OCI-LY1 (cell line): ENCODE measurements at regions not wholly inside any gene's neighbourhood (a gene's known extent, or its start where the extent isn't known, plus 50 kb on each side); places are given as distances from the start of the nearest gene placed in this dataset.

Experiments
- H2AFZ ChIP-seq: fragments of 200-600 bp; sonication (generic), shearing (Covaris generic); 2 replicates; pipeline ENCODE4 v1.6.0; 2014; ENCODE audit warnings: antibody characterized with exemption, mild to moderate bottlenecking, low read length
- H3F3A ChIP-seq: fragments of 200-600 bp; sonication (generic), shearing (Covaris generic); 2 replicates; pipeline ENCODE4 v1.6.0; 2014; ENCODE audit warnings: mild to moderate bottlenecking, antibody characterized with exemption, low read length, moderate library complexity; ENCODE audit not compliant: insufficient read depth
- H3K27ac ChIP-seq: fragments of 200-600 bp; sonication (generic); 2 replicates; pipeline ENCODE4 v1.5.1; 2014; ENCODE audit warnings: low read length, mixed run types, mild to moderate bottlenecking, low read depth; ENCODE audit not compliant: poor library complexity, severe bottlenecking
- H3K27me3 ChIP-seq: fragments of 200-600 bp; sonication (generic); 2 replicates; pipeline ENCODE4 v1.6.0; 2014; ENCODE audit warnings: antibody characterized with exemption, mild to moderate bottlenecking, low read length, moderate library complexity; ENCODE audit not compliant: insufficient read depth
- H3K36me3 ChIP-seq: fragments of 200-600 bp; sonication (generic); 2 replicates; pipeline ENCODE4 v1.6.1; 2014; ENCODE audit warnings: mild to moderate bottlenecking, antibody characterized with exemption, low read length, moderate library complexity, mixed read lengths; ENCODE audit not compliant: insufficient read depth
- H3K4me1 ChIP-seq: fragments of 200-600 bp; sonication (generic); 2 replicates; pipeline ENCODE4 v1.5.1; 2014; ENCODE audit warnings: mild to moderate bottlenecking, low read length, moderate library complexity; ENCODE audit not compliant: insufficient read depth, severe bottlenecking
- H3K4me2 ChIP-seq: fragments of 200-600 bp; sonication (generic), shearing (Covaris generic); 2 replicates; pipeline ENCODE4 v1.6.1; 2014; ENCODE audit warnings: low read length
- H3K4me3 ChIP-seq: fragments of 200-600 bp; sonication (generic); 2 replicates; pipeline ENCODE4 v1.5.1; 2014; ENCODE audit warnings: low read length, low read depth, mild to moderate bottlenecking, mixed read lengths; ENCODE audit not compliant: poor library complexity, severe bottlenecking
- H3K79me2 ChIP-seq: fragments of 200-600 bp; shearing (Covaris generic); 2 replicates; pipeline ENCODE4 v1.6.1; 2016; ENCODE audit warnings: mixed run types, low read length, mixed read lengths; ENCODE audit not compliant: insufficient read depth
- H3K9ac ChIP-seq: fragments of 200-600 bp; sonication (generic), shearing (Covaris generic); 2 replicates; pipeline ENCODE4 v1.6.1; 2014; ENCODE audit warnings: mild to moderate bottlenecking, low read length, mixed read lengths
- H3K9me2 ChIP-seq: fragments of 200-600 bp; sonication (generic), shearing (Covaris generic); 2 replicates; pipeline ENCODE4 v1.6.1; 2014; ENCODE audit warnings: low read depth, mild to moderate bottlenecking, low read length, mixed read lengths
- H3K9me3 ChIP-seq: fragments of 200-600 bp; shearing (Covaris generic); 2 replicates; pipeline ENCODE4 v1.6.1; 2014; ENCODE audit warnings: low read length, mixed read lengths
- H4K20me1 ChIP-seq: fragments of 200-600 bp; sonication (generic), shearing (Covaris generic); 2 replicates; pipeline ENCODE4 v1.6.0; 2016; ENCODE audit warnings: mild to moderate bottlenecking, low read length; ENCODE audit not compliant: insufficient read depth
- EZH2 ChIP-seq: fragments of 200-600 bp; sonication (generic), shearing (Covaris generic); IDR thresholded peaks from 2 replicates; pipeline ENCODE4 v1.8.0; 2017; ENCODE audit warnings: borderline replicate concordance, mixed run types, mild to moderate bottlenecking, antibody characterized with exemption, low read length, moderate library complexity, mixed read lengths
- TF ChIP-seq, protein P1 (sequence below): fragments of 200-600 bp; sonication (generic), shearing (Covaris generic); IDR thresholded peaks from 2 replicates; pipeline ENCODE4 v1.5.1; 2017; ENCODE audit warnings: mild to moderate bottlenecking, antibody characterized with exemption, low read length, moderate library complexity, mixed read lengths

- Histone ChIP-seq H3K4me3 (no peak overlapping the region), H3K9me3 (no peaks in the 10 kb centered on the region), H3F3A (no peaks in the 10 kb centered on the region), H3K36me3 (no peaks in the 10 kb centered on the region), H3K27ac (no peak overlapping the region), H3K27me3 (no peaks in the 10 kb centered on the region), H3K9ac (no peak overlapping the region), H2AFZ (no peak overlapping the region), H3K4me1 (no peaks in the 10 kb centered on the region), H3K9me2 (no peaks in the 10 kb centered on the region), H3K4me2 (no peak overlapping the region), H4K20me1 (no peaks in the 10 kb centered on the region), H3K79me2 (no peaks in the 10 kb centered on the region)
- TF ChIP-seq, protein P1, sequence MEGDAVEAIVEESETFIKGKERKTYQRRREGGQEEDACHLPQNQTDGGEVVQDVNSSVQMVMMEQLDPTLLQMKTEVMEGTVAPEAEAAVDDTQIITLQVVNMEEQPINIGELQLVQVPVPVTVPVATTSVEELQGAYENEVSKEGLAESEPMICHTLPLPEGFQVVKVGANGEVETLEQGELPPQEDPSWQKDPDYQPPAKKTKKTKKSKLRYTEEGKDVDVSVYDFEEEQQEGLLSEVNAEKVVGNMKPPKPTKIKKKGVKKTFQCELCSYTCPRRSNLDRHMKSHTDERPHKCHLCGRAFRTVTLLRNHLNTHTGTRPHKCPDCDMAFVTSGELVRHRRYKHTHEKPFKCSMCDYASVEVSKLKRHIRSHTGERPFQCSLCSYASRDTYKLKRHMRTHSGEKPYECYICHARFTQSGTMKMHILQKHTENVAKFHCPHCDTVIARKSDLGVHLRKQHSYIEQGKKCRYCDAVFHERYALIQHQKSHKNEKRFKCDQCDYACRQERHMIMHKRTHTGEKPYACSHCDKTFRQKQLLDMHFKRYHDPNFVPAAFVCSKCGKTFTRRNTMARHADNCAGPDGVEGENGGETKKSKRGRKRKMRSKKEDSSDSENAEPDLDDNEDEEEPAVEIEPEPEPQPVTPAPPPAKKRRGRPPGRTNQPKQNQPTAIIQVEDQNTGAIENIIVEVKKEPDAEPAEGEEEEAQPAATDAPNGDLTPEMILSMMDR = no peak
- TF ChIP-seq EZH2 = no peak
These were observed 105.0 kb upstream of the FOXF1 start for GRCh38 chr16:86405319-86405718.

- H3K4me2 ChIP-seq = no peak overlapping the region
These were observed 104.3 kb upstream of the FOXF1 start for GRCh38 chr16:86406056-86406455.

DNA sequence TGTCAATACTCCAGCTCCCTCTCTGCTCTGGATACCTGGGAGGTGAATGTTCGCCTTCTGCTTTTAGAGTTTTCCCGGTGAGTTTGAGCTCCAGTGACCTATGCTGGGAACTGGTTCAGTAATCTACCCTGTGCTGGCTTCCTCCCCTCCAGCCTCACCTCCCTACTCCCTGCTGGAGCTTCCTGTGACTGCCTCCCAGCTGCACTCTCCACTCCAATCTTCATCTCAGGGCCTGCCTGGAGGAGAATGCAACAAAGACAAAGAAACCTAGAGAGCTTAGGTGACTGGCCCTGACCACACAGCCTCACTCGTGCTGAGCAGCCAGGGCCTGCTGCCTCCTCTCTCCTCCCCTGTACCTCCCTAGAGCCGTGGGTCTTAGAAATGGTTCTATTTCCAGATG lies 101.6 kb upstream of the FOXF1 start:
- peaks cover 4% of the 10 kb centered on the region; the same call in 1 of the 2 replicates for H3K27me3 ChIP-seq
- no peak overlapping the region for H3K9ac ChIP-seq
- H3K79me2 ChIP-seq = no peaks in the 10 kb centered on the region
- no peak overlapping the region for H2AFZ ChIP-seq
- H3K9me2 ChIP-seq = no peaks in the 10 kb centered on the region
- H3F3A ChIP-seq = no peaks in the 10 kb centered on the region
- H3K27ac ChIP-seq = no peak overlapping the region
- H3K4me3 ChIP-seq = no peak overlapping the region
- no peaks in the 10 kb centered on the region for H3K4me1 ChIP-seq
- H3K36me3 ChIP-seq = no peaks in the 10 kb centered on the region
- no peak overlapping the region for H3K4me2 ChIP-seq
- no peaks in the 10 kb centered on the region for H3K9me3 ChIP-seq
- no peaks in the 10 kb centered on the region for H4K20me1 ChIP-seq
- no peak for TF ChIP-seq EZH2
- TF ChIP-seq, protein P1 = no peak

More at GRCh38 chr16:86406056-86406455, 104.3 kb upstream of the FOXF1 start:
- no peak overlapping the region for H2AFZ ChIP-seq
- H4K20me1 ChIP-seq = no peaks in the 10 kb centered on the region
- H3K4me1 ChIP-seq = no peaks in the 10 kb centered on the region
- H3K4me3 ChIP-seq = no peak overlapping the region
- no peaks in the 10 kb centered on the region for H3K9me3 ChIP-seq
- H3K36me3 ChIP-seq = no peaks in the 10 kb centered on the region
- no peaks in the 10 kb centered on the region for H3K9me2 ChIP-seq
- 0 out of 2 replicates have a peak, but pooled peaks cover 3% of the 10 kb centered on the region for H3K27me3 ChIP-seq
- no peaks in the 10 kb centered on the region for H3K79me2 ChIP-seq
- no peak overlapping the region for H3K9ac ChIP-seq
- H3F3A ChIP-seq = no peaks in the 10 kb centered on the region
- no peak for TF ChIP-seq EZH2
- TF ChIP-seq, protein P1 = no peak
- no peak overlapping the region for H3K27ac ChIP-seq
